ENCODE measurements at regions not wholly inside any gene's neighbourhood (a gene's known extent, or its start where the extent isn't known, plus 50 kb on each side); places are given as distances from the start of the nearest gene placed in this dataset.

DNA sequence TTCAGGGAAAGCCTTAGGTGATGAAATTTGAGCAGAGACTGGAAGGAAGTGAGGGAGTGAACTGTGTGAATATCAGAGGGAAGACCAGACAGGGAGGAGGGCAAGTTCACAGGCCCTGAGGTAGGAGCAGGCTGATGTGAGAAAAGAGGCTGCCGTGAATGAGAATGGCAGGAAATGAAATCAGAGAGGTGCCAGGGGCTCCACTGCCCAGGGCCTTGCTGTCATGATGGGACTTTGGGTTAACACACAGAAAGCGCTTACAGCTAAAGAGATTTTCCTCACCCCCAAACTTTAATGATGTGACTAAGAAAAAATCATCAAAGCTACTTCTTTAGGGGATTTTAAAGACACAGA is 53.8 kb downstream of the MARCHF4 start:
- no peak for TF ChIP-seq CTCF (IDR thresholded peaks at IDR 0.05; ENCODE audit: low read depth, low read length, missing input control)
- TF ChIP-seq, protein P1, sequence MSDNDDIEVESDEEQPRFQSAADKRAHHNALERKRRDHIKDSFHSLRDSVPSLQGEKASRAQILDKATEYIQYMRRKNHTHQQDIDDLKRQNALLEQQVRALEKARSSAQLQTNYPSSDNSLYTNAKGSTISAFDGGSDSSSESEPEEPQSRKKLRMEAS (IDR thresholded peaks at IDR 0.05) = no peak
- no peak for TF ChIP-seq RAD21 (IDR thresholded peaks at IDR 0.05)
- TF ChIP-seq, protein P2, sequence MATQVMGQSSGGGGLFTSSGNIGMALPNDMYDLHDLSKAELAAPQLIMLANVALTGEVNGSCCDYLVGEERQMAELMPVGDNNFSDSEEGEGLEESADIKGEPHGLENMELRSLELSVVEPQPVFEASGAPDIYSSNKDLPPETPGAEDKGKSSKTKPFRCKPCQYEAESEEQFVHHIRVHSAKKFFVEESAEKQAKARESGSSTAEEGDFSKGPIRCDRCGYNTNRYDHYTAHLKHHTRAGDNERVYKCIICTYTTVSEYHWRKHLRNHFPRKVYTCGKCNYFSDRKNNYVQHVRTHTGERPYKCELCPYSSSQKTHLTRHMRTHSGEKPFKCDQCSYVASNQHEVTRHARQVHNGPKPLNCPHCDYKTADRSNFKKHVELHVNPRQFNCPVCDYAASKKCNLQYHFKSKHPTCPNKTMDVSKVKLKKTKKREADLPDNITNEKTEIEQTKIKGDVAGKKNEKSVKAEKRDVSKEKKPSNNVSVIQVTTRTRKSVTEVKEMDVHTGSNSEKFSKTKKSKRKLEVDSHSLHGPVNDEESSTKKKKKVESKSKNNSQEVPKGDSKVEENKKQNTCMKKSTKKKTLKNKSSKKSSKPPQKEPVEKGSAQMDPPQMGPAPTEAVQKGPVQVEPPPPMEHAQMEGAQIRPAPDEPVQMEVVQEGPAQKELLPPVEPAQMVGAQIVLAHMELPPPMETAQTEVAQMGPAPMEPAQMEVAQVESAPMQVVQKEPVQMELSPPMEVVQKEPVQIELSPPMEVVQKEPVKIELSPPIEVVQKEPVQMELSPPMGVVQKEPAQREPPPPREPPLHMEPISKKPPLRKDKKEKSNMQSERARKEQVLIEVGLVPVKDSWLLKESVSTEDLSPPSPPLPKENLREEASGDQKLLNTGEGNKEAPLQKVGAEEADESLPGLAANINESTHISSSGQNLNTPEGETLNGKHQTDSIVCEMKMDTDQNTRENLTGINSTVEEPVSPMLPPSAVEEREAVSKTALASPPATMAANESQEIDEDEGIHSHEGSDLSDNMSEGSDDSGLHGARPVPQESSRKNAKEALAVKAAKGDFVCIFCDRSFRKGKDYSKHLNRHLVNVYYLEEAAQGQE (IDR thresholded peaks at IDR 0.05) = no peak
- TF ChIP-seq TAF1 (conservative IDR thresholded peaks at IDR 0.05) = no peak

Measured in liver (tissue), 3 donors.